Calu3 (cell line): ENCODE measurements at regions not wholly inside any gene's neighbourhood (a gene's known extent, or its start where the extent isn't known, plus 50 kb on each side); places are given as distances from the start of the nearest gene placed in this dataset.

Source experiments
- BruUV-seq: library from RNA; stranded (reverse); fragments of 400-500 nt; replicated peaks from 2 replicates; lab custom pipeline; 2021; lab: Mats Ljungman, UMichigan
- CTCF ChIA-PET: fragments of 300-600 bp; sonication (Branson Sonifier 250); formaldehyde crosslinking; loops from one replicate; lab custom pipeline; 2022; ENCODE audit warnings: antibody characterized with exemption; lab: Charles Lee
- DNase-seq: peaks from one replicate; pipeline ENCODE4 v3.0.0; 2022
- H3K27ac Mint-ChIP-seq: one replicate; pipeline ENCODE4 v1.8.0; 2022; ENCODE audit warnings: mixed read lengths; ENCODE audit not compliant: unreplicated experiment
- H3K27me3 Mint-ChIP-seq: one replicate; pipeline ENCODE4 v1.8.0; 2022; ENCODE audit warnings: mixed read lengths; ENCODE audit not compliant: unreplicated experiment
- H3K36me3 Mint-ChIP-seq: one replicate; pipeline ENCODE4 v1.8.0; 2022; ENCODE audit warnings: mild to moderate bottlenecking, moderate library complexity, mixed read lengths; ENCODE audit not compliant: insufficient read depth, unreplicated experiment
- H3K4me1 Mint-ChIP-seq: one replicate; pipeline ENCODE4 v1.8.0; 2022; ENCODE audit warnings: mild to moderate bottlenecking, low read depth, mixed read lengths; ENCODE audit not compliant: unreplicated experiment
- H3K4me3 Mint-ChIP-seq: one replicate; pipeline ENCODE4 v1.8.0; 2022; ENCODE audit warnings: mild to moderate bottlenecking, low read depth, moderate library complexity, mixed read lengths; ENCODE audit not compliant: unreplicated experiment
- H3K9me3 Mint-ChIP-seq: one replicate; pipeline ENCODE4 v1.8.0; 2022; ENCODE audit warnings: low read depth, mixed read lengths; ENCODE audit not compliant: unreplicated experiment
- intact Hi-C: fragments of 100-400 bp; cut with micrococcal nuclease; formaldehyde crosslinking; loops from one replicate; pipeline ENCODE4 v1.10.0; 2022; ENCODE audit not compliant: unreplicated experiment
- TF ChIP-seq, protein P1 (sequence below): fragments of 200-600 bp; IDR thresholded peaks from one replicate; pipeline ENCODE4 v1.8.0; 2022; ENCODE audit warnings: antibody characterized with exemption; ENCODE audit not compliant: unreplicated experiment

DNA sequence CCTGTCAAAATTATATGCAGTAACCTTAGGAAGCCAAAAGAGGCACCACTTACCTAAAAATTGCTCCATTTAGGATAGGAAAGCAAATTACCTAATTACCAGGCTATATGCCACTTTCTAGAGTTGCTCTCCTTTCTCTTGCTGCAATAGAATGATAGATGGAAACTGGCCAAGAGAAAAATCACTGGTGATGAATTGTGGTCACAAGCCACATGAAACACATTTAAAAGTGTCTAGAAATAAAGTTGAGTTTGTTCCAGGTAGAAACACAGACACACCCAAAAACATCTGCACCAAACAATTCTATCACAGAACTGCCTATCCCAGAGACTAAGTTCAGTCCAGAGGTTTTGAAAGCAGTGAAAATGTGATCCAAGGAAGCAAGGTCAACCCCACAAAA lies 337.7 kb downstream of the PCDH19 start:
- TF ChIP-seq, protein P1, sequence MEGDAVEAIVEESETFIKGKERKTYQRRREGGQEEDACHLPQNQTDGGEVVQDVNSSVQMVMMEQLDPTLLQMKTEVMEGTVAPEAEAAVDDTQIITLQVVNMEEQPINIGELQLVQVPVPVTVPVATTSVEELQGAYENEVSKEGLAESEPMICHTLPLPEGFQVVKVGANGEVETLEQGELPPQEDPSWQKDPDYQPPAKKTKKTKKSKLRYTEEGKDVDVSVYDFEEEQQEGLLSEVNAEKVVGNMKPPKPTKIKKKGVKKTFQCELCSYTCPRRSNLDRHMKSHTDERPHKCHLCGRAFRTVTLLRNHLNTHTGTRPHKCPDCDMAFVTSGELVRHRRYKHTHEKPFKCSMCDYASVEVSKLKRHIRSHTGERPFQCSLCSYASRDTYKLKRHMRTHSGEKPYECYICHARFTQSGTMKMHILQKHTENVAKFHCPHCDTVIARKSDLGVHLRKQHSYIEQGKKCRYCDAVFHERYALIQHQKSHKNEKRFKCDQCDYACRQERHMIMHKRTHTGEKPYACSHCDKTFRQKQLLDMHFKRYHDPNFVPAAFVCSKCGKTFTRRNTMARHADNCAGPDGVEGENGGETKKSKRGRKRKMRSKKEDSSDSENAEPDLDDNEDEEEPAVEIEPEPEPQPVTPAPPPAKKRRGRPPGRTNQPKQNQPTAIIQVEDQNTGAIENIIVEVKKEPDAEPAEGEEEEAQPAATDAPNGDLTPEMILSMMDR = no peak
- H3K27me3 Mint-ChIP-seq = no peaks in the 10 kb centered on the region
- BruUV-seq = no TSS peak
- H3K4me1 Mint-ChIP-seq = no peaks in the 10 kb centered on the region
- intact Hi-C loops = no loop called here
- CTCF ChIA-PET = no interaction called here
- no peaks in the 10 kb centered on the region for H3K36me3 Mint-ChIP-seq
- H3K9me3 Mint-ChIP-seq = peaks cover 3% of the 10 kb centered on the region
- no peak overlapping the region for H3K27ac Mint-ChIP-seq
- H3K4me3 Mint-ChIP-seq = no peak overlapping the region
- DNase-seq = no peak

DNA sequence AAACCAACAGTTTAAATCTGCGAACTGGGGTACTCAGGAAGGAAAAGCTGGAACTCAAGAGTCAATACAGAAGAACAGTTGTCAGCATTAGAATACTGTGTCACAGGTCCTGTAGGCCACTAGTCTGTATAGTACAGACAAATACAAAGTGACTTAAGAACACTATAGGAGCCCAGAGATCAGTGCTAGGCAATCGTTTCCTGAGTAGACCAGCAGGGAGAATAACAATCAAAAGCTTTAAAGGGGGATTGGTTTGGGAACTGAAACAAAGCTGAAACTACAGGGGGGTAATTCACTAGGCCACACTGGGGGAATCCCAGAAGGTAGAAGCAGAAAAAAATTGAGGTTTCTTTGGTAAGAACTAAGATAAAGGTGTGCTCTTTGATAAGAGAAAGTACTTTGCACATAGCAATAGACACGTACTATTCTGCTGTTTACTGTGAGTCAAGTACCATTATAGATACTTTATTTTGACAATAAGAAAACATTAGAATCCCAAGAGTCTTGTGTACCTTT lies 339.7 kb downstream of the PCDH19 start:
- Mint-ChIP-seq H3K36me3 (no peaks in the 10 kb centered on the region), H3K9me3 (peaks cover 3% of the 10 kb centered on the region), H3K4me3 (no peak overlapping the region), H3K27ac (no peak overlapping the region), H3K4me1 (no peaks in the 10 kb centered on the region), H3K27me3 (no peaks in the 10 kb centered on the region)
- TF ChIP-seq, protein P1 = no peak
- no peak for DNase-seq
- no TSS peak for BruUV-seq
- CTCF ChIA-PET = interaction anchor here (0.7 kb wide), 1 partner anchor 424 kb away, joined by 4 read pairs; no protein-coding TSS in a partner anchor
- intact Hi-C loops = no loop called here

DNA sequence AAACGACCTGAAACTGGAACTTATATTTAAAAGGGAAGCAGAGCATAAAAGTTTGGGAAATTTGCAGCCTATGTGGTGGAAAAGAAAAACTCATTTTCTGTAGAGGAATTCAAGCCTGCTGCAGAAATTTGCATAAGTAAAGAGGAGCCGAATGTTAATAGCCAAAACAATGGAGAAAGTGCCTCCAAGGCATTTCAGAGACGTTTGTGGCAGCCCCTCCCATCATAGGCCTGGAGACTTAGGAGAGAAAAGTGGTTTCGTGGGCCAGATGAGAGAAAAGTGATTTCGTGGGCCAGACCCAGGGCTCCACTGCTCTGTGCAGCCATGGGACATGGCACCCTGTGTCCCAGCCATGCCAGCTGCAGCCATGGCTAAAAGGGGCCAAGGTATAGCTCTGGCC lies 361.9 kb downstream of the PCDH19 start:
- TF ChIP-seq, protein P1 = no peak
- no peaks in the 10 kb centered on the region for H3K36me3 Mint-ChIP-seq
- intact Hi-C loops = no loop called here
- no peak overlapping the region for H3K4me3 Mint-ChIP-seq
- peaks cover 15% of the 10 kb centered on the region for H3K9me3 Mint-ChIP-seq
- CTCF ChIA-PET = no interaction called here
- no peaks in the 10 kb centered on the region for H3K4me1 Mint-ChIP-seq
- no TSS peak for BruUV-seq
- no peak for DNase-seq
- H3K27ac Mint-ChIP-seq = no peak overlapping the region
- H3K27me3 Mint-ChIP-seq = no peaks in the 10 kb centered on the region
